Midbrain (tissue), 1 donor: ENCODE measurements at regions not wholly inside any gene's neighbourhood (a gene's known extent, or its start where the extent isn't known, plus 50 kb on each side); places are given as distances from the start of the nearest gene placed in this dataset.

Experiments used
- DNase-seq: peaks from one replicate; lab custom pipeline; 2025; lab: John Stamatoyannopoulos, UW

DNA sequence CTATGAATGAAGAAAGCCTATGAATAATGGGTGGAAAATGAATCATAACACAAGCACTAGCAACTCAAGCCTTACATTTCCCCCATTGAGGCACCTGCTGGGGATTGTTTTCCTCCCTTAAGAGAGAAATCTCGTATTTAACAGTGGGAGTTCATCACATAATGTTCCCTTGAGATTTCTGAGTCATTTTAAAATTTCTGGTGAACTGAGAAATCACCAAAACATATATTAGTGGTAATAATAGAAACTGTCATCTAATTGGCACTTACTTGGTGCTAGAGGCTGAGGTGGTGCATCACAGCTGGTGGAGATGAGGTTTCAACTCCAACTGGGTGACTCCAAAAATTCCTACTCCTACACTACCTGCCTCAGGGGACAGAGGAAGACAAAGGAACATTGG is 561.3 kb upstream of the LCORL start:
- DNase-seq: no peak

DNA sequence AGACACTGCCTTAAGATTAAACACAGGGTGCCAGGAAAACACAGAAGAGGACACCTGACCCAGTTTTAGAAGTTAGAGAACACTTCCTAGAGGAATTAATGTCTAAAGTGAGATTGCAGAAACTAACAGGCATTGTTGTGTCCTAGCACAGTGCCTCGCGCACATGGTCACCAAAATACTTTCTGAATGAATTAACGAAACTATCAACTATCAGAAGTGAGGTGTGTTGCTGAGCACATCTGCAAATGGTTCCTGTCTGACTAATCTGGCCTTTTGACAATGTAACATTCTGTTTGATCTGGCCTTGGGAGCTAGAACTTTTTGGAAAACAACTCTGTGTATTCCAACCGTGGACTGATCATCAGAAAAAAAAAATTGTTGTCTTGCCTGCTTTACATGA is 556.8 kb upstream of the LCORL start:
- no peak for DNase-seq

DNA sequence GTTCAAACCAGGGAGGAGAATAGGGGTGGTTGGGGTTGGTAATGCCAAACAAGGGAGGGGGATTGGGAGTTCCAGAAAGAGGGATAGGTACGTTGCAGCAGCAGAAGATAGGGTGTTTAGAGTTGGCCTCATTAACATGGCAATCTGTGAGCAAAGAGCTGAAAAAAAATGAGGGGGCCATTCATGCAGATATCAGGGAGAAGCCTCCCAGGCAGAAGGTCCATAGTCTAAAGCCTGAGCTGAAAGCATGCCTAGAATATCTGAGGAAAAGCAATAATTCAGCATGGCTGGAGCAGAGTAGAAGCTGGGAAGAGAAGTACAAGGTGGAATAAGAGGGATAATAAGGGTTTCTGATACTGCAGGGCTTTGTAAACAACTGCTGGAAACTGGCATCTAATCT is 550.9 kb upstream of the LCORL start:
- no peak for DNase-seq

DNA sequence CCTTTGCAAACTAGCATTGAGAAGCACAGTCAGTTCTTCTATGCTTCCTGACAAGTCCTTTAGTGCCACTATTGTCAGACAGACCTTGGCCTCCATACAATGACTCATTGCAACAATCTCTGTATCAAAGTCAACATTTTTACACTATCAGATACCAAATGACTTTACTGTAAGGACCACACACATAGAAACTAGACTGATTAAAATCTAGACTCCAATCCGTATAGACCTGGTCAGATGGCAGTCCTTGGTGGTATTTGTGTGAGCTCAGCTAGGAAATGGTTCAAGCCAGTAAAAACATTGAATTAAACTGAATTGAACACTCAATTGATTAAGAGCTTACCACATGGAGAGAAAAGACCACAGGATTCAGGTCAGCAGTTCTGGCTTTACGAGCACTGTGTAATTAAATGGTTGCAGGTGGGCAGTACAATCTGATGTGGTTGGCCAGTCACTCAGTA is 549.8 kb upstream of the LCORL start:
- no peak for DNase-seq

DNA sequence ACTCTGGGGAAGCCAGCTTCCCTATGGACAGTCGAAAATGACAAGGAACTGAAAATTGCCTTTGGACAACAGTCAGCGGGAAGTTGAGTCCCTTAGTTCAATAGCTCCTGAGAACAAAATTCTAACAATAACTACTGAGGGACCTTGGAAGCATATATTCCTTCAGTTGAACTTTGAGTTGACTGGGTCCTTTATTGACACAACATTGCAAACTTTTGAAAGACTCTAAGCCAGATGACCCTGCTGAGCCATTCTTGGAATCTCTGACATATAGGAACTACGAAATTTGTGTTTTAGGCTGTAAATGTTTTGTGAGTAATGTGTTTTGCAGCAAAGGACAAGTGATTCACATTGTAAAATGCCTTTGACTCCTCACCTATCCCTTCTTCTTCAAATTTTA is 548.8 kb upstream of the LCORL start:
- no peak for DNase-seq

DNA sequence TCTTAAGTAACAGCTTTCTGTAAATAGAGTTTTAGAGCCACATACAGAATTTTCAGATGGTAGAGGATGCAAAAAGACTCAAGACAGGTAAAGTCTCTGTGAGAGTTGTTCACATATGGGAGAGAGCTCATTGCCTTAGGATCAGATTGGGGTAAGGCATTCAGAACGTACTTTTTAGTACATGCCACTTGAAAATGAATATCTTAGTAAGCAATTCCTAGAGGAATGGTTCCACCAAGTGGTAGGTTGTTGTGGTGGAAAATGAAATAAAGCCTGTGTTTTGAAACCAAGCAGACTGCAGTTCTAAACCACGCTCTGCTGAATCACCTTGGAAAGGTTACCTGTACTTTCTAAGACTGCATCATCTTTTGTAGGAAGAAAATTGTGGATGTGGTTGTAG is 547.0 kb upstream of the LCORL start:
- no peak for DNase-seq

DNA sequence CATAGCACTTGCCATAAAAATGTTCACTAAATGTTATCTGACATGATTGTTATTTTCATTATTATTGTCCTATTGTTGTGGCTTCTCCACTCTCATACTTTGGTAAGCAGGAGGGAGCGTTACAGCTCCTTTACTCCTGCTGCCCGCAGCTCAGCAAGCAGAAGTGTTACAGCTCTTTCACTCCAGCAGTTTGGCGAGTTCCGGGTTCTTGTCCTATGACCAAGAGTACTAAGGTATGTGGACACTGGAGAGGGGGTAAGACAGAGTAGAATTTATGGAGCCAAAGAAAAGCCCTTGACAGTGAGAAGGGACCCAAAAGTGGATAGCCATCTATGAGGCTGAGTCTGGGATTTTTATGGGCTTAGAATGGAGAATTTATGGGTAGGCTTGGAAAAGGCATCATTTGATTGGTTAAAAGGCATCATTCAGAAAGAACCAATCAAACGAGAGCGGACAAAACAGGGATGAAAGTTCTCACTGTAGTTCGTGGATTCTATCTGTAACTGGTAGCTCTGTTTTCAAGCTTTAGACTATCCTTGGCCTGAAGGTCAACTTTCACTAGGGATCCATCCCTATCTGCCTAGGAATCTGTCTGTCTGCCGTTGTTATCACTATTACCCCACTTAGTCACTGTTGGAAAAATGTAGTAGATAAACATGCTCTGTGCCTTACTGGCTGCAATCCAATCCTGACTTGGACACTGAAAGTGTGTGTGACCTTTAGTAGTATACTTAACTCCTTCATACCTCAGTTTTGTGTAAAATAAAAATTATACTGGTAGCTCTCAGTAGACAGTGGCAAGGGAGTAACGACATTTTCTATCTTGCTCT is 545.6 kb upstream of the LCORL start:
- DNase-seq: no peak

DNA sequence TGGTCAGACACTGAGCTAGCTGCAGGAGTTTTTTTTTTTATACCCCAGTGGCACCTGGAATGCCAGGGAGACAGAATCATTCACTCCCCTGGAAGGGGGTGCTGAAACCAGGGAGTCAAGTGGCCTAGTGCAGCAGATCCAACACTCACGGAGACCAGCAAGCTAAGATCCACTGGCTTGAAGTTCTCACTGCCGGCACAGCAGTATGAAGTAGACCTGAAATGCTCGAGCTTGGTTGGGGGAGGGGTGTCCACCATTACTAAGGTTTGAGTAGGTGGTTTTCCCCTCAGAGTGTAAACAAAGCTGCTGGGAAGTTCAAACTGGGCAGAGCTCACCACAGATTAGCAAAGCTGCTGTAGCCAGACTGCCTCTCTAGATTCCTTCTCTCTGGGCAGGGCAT is 537.9 kb upstream of the LCORL start:
- DNase-seq: no peak

DNA sequence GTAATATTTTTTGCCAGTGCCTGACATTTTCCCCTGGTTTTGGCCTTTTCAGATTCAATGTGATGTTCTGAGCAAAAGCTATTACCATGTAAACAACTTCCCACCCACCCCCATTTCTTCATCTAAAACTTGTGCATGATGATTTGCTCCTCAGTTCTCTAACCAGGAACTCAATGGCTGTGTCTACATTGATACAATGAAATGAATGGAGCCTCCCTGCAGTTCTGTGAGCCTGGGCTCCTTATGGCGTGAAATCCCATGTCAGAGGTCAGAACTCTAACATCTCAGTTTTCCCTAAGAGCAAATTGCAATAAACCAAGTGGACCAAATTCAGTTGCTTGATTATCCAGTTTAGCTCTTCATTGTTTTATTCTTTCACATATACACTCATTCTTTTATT is 534.8 kb upstream of the LCORL start:
- no peak for DNase-seq

DNA sequence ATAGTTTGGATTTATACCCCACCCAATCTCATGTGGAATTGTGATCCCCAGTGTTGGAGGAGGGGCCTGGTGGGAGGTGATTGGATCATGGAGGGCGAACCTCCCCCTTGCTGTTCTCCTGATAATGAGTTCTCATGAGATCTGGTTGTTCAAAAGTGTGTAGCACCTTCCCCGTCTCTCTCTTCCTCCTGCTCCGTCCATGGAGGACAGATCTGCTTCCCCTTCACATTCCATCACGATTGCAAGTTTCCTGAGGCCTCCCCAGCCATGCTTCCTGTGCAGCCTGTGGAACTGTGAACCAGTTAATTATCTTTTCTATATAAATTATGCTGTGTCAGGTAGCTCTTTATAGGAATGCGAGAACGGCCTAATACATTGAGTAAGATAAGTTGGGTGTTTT is 518.8 kb upstream of the LCORL start:
- DNase-seq: no peak

DNA sequence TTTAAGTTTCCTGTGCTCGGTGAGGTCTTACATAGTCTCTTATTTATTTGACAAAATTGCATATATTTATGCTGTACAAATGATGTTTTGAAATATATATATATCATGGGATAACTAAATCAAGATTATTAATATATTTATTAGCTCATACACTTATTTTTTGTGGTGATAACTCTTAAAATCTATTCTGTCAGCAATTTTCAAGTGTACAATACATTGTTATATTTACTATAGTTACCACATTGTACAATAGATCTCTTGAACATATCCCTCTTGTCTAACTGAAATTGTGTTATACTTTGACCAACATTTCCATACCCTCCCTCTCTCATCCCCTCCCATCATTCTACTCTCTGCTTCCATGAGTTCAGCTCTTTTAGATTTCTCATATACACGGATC is 516.6 kb upstream of the LCORL start:
- DNase-seq: no peak

DNA sequence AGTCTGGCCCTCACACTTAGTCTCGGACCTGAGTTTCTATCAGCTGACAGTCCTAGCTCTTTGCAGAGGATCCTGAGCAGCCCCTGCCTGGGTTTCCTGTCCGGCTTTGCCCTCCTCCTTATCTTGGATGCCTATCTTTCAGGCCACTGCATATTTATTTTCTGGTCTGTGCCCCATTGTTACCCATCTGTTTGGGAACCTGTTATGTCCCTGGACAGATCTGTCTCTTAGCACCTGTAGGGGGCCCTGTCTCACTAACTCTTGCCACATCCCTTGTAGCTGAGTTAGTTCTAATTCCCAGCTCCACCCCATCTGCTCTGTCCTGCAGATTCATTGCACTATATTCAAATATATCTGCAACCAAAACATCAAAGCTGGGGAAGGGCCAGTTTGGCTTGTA is 514.9 kb upstream of the LCORL start:
- DNase-seq: no peak

DNA sequence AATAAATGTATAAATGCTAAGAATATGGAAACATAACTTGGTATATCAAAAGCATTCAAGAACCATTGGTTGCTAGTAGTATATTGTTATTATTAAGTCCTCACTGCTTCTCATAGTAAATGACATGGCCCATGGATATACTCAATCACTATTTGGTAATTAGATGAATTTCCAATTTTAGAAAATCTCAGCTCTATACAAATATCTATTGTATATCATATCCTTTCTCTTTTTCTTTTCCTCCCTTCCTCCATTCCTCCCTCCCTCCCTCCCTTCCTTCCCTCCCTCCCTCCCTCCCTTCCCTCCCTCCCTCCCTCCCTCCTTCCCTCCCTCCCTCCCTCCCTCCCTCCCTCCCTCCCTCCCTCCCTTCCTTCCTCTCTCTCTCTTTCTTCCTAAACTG is 514.4 kb upstream of the LCORL start:
- no peak for DNase-seq

DNA sequence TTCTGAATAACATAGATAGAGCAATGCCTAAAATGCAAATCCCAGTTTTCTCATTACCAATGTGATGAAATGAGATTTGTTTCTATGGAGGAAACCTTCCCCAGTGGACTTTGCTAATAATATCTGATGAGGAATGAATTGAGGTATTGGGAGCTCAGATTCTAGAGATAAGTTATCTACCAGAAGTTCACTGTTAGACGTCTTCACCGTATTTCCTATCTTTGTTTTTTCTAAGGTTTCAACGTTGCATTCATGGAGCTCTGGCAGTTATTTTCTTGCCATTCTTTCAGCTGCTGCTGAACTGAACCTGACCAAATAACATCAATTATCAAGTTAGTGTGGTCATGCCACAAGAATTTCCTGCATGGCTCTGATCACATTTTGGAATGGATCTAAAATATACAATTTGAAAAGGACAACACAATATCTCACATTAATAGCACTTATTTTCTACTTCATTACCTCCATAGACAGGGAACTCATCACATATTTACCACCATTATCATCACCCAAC is 511.8 kb upstream of the LCORL start:
- no peak for DNase-seq

DNA sequence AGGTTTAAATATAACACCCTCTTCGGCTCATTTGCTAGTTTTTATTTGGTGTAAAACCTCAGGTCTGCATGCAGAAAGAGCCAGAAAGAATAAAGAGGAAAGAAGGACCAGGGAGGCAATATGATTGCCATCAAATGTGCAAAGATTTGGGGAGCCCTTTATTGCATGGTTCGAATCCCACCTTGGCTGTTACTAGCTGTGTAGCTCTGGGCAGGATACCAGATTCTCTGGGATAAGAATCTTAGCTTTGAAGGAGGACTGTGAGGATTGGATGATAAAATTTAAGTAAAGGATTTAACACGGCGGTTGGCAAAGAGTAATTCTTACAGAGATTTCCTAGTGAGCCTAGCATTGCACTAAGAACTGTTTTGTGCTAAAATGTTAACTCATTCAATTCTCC is 510.2 kb upstream of the LCORL start:
- no peak for DNase-seq

DNA sequence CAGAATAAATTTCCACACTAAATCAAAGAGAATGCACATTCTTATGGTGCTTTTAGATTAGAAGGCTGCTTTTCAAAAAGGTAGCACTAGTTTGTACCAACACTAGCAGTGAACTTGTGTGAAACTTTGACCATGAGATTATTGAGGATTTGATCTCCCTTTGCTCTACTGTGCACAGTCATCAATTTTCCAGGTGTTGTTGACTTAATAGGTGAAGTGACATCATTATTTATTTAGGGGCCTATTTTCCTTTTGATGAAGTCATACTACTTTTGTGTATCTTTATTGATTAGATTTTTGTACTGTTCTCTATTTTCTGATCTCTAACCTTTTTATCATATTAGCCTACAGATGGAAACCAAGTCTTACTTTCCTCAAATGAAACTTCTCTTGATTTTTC is 507.9 kb upstream of the LCORL start:
- DNase-seq: no peak

DNA sequence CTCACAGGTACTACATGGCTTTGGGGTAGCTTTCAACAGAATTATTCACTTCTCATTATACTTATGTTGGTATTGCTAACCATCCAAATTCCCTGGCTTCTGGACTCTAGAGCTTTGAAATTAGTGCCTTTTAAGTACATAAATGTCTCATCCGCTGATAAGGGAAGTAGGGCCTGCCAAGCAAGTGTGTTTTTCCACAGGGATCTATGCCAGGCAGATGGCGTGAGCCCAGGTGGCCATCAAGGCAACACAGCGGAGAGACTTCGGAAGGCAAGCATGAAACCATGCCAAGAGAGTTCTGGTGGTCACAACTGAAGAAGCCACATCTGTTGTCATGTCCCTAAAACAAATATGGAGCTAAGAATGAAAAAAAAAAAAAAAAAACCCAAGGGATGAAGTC is 503.1 kb upstream of the LCORL start:
- no peak for DNase-seq

DNA sequence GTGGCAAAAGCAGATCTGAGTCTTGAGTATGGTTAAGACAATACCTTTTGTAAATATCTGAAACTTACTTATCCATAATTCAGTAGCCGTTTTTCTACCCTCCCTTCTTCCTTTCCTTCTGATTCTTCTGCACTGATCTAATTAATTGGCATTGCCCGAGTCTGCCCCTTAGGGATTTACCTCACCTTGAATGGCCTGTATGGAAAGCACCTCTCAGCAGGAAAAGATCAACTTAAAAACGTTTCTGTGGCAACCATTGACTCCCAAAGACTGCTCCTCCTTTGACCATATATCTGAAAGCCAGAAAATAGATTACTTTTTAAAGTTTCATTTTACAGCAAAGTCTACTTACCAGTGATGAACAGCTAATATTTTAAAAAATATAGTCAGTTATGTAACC is 496.5 kb upstream of the LCORL start:
- DNase-seq: no peak

DNA sequence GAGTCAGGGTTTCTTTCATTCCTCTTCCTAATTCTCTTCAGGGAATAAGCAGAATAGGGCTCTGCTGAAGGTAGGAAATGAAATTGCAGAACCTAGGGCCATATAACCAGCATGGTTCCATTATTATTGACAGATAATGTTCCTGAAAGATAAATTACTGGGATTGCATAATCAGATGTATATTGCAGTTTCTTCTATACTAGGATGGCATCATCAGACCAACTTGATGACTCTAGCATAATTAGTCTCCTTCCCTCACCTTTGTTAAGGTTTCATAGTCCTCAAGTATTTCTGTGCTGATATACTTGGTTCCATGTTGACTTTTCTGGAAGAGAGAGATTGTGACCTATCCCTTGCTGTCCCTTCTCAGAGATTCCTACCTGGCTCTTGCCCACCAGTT is 492.3 kb upstream of the LCORL start:
- DNase-seq: no peak

DNA sequence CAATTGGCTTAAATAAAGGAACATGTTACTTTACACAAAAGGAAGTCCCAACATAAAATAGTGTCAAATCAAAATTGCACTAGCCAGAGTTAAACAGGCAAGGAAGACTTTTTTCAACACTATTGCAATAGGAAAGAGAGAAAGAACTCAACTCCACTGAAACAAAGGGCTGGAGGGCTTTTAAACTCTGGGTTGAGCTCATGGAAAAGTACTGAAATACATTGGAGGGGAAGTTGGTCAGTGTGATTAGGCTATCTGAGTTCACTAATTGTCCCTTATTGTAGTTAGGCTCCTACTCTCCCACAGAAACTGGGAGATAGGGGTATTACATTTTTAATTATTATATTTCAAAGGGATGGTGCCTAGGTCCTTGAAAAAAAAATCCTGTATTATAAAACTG is 491.2 kb upstream of the LCORL start:
- DNase-seq: no peak

DNA sequence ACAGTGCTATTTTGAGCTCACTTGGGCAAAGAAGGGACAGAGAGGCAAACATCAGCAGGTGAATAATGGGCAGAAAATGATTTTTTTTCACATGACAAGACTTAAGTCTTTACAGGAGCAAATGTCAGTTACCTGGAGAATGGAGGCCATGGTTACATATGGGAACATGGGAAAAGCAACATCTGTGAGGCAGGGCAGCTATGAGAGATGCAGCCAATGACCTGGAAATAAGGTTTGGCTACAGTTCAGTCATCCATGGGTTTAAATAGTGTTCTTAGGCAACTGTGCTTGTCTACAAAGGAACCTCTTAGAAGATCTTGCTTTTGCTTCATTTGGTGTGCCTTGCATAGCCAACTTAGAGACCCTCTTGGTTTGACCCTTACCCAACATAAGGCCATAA is 490.2 kb upstream of the LCORL start:
- no peak for DNase-seq

DNA sequence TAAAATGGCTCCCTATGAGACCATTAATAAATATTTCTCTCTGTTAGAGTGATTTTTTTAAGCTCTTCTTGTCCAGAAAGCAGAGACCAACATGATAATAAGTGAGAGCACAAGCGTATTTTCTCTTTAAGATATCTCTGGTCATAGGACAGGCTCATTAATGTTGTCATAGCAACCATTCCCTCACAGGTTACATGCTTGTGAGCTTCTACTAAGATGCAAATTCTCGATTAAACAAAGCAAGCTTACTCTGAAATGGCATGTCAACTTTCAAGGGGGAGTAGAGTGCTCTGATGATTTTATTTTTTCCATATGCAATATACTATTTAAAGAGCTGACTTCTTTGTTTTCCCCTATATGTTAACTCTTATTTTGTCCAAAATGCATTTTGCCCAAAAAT is 487.2 kb upstream of the LCORL start:
- no peak for DNase-seq

DNA sequence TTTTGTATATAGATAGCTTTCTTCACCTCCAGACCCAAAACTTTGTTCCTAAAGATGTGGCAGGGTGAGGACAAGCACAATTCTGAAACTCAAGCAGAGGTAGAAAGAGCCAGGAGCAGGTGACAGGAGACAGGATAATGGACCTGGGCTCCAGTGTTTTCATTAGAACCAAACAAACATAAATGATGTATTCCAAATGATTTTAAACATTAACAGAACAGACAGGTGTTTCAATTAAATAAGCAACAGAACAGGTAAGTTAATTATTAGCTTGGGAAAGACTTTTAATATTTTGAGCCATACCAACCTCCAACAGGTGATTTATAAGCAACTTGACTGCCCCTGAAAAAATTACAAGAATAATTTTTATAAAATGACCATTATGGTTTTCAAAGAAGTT is 459.4 kb upstream of the LCORL start:
- no peak for DNase-seq

DNA sequence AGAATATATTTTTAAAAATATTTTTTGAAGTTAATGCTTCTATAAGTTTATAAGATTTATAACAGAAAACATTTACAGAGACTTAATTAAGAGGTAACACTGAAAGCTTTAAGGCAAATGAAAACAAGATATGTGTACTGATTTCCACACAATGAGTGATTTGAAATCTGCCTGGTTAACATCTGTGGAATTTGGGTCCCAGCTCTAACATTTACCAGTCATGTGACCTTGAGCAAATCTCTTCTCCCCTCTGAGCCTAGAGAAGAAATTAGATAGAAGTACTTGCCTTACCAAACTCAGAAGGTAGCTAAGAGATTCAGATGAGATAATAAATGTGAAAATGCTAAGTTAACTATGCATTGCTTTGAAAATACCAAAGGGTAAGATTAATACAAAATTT is 458.8 kb upstream of the LCORL start:
- DNase-seq: no peak
